Testis (tissue), 2 donors: ENCODE measurements at regions not wholly inside any gene's neighbourhood (a gene's known extent, or its start where the extent isn't known, plus 50 kb on each side); places are given as distances from the start of the nearest gene placed in this dataset.
"Not testable (repeated sequence)": the region's sequence is repeated elsewhere in the genome, so short reads cannot be mapped to it uniquely, and the experiment has no call there.

Experiments used
- DNase-seq: peaks from one replicate; pipeline ENCODE4 v3.0.0-alpha.2; 2019
- H3K27ac ChIP-seq, 2 donors: fragments of 200-600 bp; sonication (generic); one replicate each; pipeline ENCODE4 v1.5.1; 2019
- H3K27me3 ChIP-seq: fragments of 200-600 bp; sonication (generic); one replicate; pipeline ENCODE4 v1.5.1; 2019
- H3K36me3 ChIP-seq: fragments of 200-600 bp; sonication (generic); one replicate; pipeline ENCODE4 v1.5.1; 2017; ENCODE audit warnings: low read depth; ENCODE audit errors: missing control alignments
- H3K4me1 ChIP-seq: fragments of 200-600 bp; sonication (generic); one replicate; pipeline ENCODE4 v1.5.1; 2019
- H3K4me3 ChIP-seq, 2 donors: fragments of 200-600 bp; sonication (generic); one replicate each; pipeline ENCODE4 v1.5.1; 2017 to 2019
- H3K9me3 ChIP-seq: fragments of 200-600 bp; sonication (generic); one replicate; pipeline ENCODE4 v1.5.1; 2017
- CTCF ChIP-seq, 3 experiments: fragments of 450-650 bp in 2 of 3; fragments of 200-600 bp in 1 of 3; sonication (generic) in 1 of 3; IDR thresholded peaks; one replicate each; pipeline ENCODE4 v1.5.1; 2016 to 2019; ENCODE audit warnings: antibody characterized with exemption in 3 of 3, mild to moderate bottlenecking in 2 of 3, moderate library complexity in 1 of 3
- POLR2A ChIP-seq: fragments of 450-650 bp; IDR thresholded peaks from one replicate; pipeline ENCODE4 v1.6.1; 2017; ENCODE audit warnings: antibody characterized with exemption, mild to moderate bottlenecking, moderate library complexity
- WGBS, 2 donors: methylation state at CpG; one replicate each; pipeline ENCODE4 v1.1.5; 2018; 5-methylcytosine and 5-hydroxymethylcytosine counted together
- intact Hi-C: fragments of 100-400 bp; cut with DNase I; formaldehyde crosslinking; loops from one replicate; pipeline ENCODE4 v1.15.1; 2023; ENCODE audit warnings: low total_unique reads

DNA sequence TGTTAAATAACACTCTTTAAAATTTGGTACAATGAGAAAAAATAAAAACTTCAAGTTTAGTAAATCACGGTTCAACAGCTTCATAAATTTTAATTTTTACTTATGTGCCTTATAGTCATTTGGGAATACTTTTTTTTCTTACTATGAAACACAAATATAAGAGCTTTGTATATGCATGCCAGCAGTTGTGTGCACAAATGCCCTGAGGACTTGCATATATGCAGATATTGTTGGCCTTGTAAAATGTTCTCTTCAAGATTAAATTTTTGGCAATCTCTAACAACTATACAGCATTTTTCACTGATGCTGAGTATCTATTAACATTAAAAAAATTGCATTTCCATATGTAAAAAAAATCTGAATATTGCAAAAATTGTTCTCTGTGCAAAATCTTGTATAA lies 458.7 kb upstream of the BRINP3 start:
- Histone ChIP-seq H3K36me3 (no peaks in the 10 kb centered on the region), H3K9me3 (no peaks in the 10 kb centered on the region), H3K4me3 (no peak overlapping the region), H3K27ac (no peak overlapping the region), H3K27me3 (no peaks in the 10 kb centered on the region), H3K4me1 (no peaks in the 10 kb centered on the region)
- no peak for DNase-seq
- TF ChIP-seq POLR2A (no peak), CTCF (IDR thresholded peaks at IDR 0.05) (no peak)
- WGBS, 2 donors, result 82 to 84% methylated on average over 1 of the region's 1 CpG
- intact Hi-C loops, result no loop called here

DNA sequence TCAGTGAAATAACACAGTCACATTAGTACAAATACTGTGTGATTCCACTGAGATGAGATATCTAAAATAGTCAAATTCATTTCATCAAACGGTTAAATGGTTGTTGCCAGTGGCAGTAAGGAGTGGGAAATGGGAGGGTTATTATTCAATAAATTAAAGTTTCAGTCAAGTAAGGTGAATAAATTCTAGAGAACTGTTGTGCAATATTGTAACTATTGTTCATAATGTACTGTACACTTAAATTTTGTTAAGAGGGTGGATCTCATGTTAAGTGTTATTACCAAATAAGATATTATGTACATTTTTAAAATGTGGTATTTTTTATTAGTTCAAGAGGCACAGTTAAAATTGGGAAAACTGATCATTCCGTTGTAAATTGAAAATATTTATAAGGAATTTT lies 463.3 kb upstream of the BRINP3 start:
- WGBS, 2 donors, result 63 to 87% methylated on average over 2 of the region's 2 CpGs
- no peak overlapping the region for H3K4me3 ChIP-seq
- H3K9me3 ChIP-seq, result no peaks in the 10 kb centered on the region
- no peaks in the 10 kb centered on the region for H3K36me3 ChIP-seq
- no peak overlapping the region for H3K27ac ChIP-seq
- DNase-seq, result no peak
- TF ChIP-seq CTCF (IDR thresholded peaks at IDR 0.05) (no peak), POLR2A (no peak)
- H3K4me1 ChIP-seq, result no peaks in the 10 kb centered on the region
- intact Hi-C loops, result no loop called here
- no peaks in the 10 kb centered on the region for H3K27me3 ChIP-seq

GRCh38 chr1:190942475-190942874 lies 464.8 kb upstream of the BRINP3 start:
- H3K36me3 ChIP-seq, result no peaks in the 10 kb centered on the region
- no peak overlapping the region for H3K4me3 ChIP-seq
- H3K27ac ChIP-seq, result no peak overlapping the region
- H3K27me3 ChIP-seq, result no peaks in the 10 kb centered on the region
- H3K4me1 ChIP-seq, result no peaks in the 10 kb centered on the region
- WGBS, 2 donors, result 60 to 77% methylated on average over 3 of the region's 3 CpGs
- TF ChIP-seq POLR2A (no peak), CTCF (IDR thresholded peaks at IDR 0.05) (no peak)
- H3K9me3 ChIP-seq, result no peaks in the 10 kb centered on the region
- intact Hi-C loops, result no loop called here
- DNase-seq, result no peak

- H3K27me3 ChIP-seq, H3K4me3 ChIP-seq, intact Hi-C loops, H3K36me3 ChIP-seq, H3K9me3 ChIP-seq, DNase-seq, H3K27ac ChIP-seq, H3K4me1 ChIP-seq: not testable (repeated sequence)
- 86 to 89% methylated on average over 5 of the region's 5 CpGs for WGBS, 2 donors
These were observed 466.1 kb upstream of the BRINP3 start for GRCh38 chr1:190943722-190944121.

DNA sequence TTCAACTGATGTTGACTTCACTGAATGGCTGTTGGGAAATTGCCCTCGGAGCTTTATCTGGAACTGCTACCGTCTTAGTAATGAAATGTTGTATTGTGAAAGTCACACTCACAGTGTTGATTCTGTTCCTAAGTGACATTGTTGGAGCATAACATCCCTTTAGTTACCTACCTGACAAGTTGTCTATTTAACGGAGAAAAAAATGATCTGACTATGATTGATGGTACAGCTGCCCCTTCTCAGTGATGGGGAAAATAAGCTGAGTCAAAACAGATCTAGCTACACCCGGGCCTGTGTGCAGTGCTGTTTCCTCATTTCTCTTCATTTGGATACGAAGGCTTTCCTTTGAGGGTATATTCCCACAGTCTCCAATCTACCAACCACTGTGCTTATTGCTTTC lies 472.3 kb upstream of the BRINP3 start:
- Histone ChIP-seq H3K27ac (no peak overlapping the region), H3K4me1 (no peaks in the 10 kb centered on the region), H3K36me3 (no peaks in the 10 kb centered on the region), H3K9me3 (no peaks in the 10 kb centered on the region), H3K4me3 (no peak overlapping the region), H3K27me3 (no peaks in the 10 kb centered on the region)
- 31 to 35% methylated on average over 5 of the region's 5 CpGs for WGBS, 2 donors
- no peak for DNase-seq
- no peak for TF ChIP-seq CTCF (IDR thresholded peaks at IDR 0.05)
- no peak for TF ChIP-seq POLR2A
- intact Hi-C loops, result no loop called here
